ENCODE measurements at regions not wholly inside any gene's neighbourhood (a gene's known extent, or its start where the extent isn't known, plus 50 kb on each side); places are given as distances from the start of the nearest gene placed in this dataset.

- DNase-seq: no peak
Measured at GRCh38 chr6:170110201-170111140, 180.4 kb downstream of the DLL1 start.

- no peak for DNase-seq
Measured at GRCh38 chr6:170108890-170109587, 181.8 kb downstream of the DLL1 start.

- no peak for DNase-seq
Measured at GRCh38 chr6:170108456-170108855, 182.4 kb downstream of the DLL1 start.

- no peak for DNase-seq
Measured at GRCh38 chr6:170107606-170108222, 183.2 kb downstream of the DLL1 start.

- DNase-seq: no peak
Measured at GRCh38 chr6:170106906-170107525, 183.9 kb downstream of the DLL1 start.

- DNase-seq: no peak
Measured at GRCh38 chr6:170102582-170103481, 188.0 kb downstream of the DLL1 start.

- DNase-seq: no peak
Measured at GRCh38 chr6:170102038-170102437, 188.8 kb downstream of the DLL1 start.

- no peak for DNase-seq
Measured at GRCh38 chr6:170101281-170102035, 189.4 kb downstream of the DLL1 start.

GRCh38 chr6:170100046-170100445, 190.8 kb downstream of the DLL1 start:
- no peak for DNase-seq

GRCh38 chr6:170099387-170099786, 191.5 kb downstream of the DLL1 start:
- DNase-seq: no peak

GRCh38 chr6:170098428-170099170, 192.3 kb downstream of the DLL1 start:
- DNase-seq: no peak

- DNase-seq: no peak
Measured at GRCh38 chr6:170097505-170098427, 193.1 kb downstream of the DLL1 start.

- DNase-seq: no peak
Measured at GRCh38 chr6:170096803-170097504, 193.9 kb downstream of the DLL1 start.

GRCh38 chr6:170096191-170096802, 194.6 kb downstream of the DLL1 start:
- DNase-seq: peak; percentile 49

GRCh38 chr6:170095273-170095981, 195.5 kb downstream of the DLL1 start:
- no peak for DNase-seq

GRCh38 chr6:170094686-170095272, 196.1 kb downstream of the DLL1 start:
- no peak for DNase-seq

All from NCI-H748 treated with DMSO at 0.1 percent for 48 hours (cell line).